Adrenal gland (tissue), 5 donors: ENCODE measurements at regions not wholly inside any gene's neighbourhood (a gene's known extent, or its start where the extent isn't known, plus 50 kb on each side); places are given as distances from the start of the nearest gene placed in this dataset.

ENCODE experiments used
- POLR2A ChIP-seq, 2 donors: fragments of 450-650 bp; IDR thresholded peaks; one replicate each; pipeline ENCODE4 v1.6.1; 2017; ENCODE audit warnings: antibody characterized with exemption in 2 of 2, mild to moderate bottlenecking in 2 of 2, moderate library complexity in 1 of 2
- TF ChIP-seq, protein P1 (sequence below), 6 experiments: fragments of 450-650 bp in 4 of 6; fragments of 200-600 bp in 2 of 6; sonication (generic) in 1 of 6; IDR thresholded peaks; 1 replicate in 5 of 6; 2 replicates in 1 of 6; pipeline versions ENCODE4 v1.5.1 to v1.8.0; 2016 to 2021; ENCODE audit warnings: antibody characterized with exemption in 6 of 6, mild to moderate bottlenecking in 2 of 6, moderate library complexity in 1 of 6
- donor health status: DM: no; HTN: no; CAD: no.

DNA sequence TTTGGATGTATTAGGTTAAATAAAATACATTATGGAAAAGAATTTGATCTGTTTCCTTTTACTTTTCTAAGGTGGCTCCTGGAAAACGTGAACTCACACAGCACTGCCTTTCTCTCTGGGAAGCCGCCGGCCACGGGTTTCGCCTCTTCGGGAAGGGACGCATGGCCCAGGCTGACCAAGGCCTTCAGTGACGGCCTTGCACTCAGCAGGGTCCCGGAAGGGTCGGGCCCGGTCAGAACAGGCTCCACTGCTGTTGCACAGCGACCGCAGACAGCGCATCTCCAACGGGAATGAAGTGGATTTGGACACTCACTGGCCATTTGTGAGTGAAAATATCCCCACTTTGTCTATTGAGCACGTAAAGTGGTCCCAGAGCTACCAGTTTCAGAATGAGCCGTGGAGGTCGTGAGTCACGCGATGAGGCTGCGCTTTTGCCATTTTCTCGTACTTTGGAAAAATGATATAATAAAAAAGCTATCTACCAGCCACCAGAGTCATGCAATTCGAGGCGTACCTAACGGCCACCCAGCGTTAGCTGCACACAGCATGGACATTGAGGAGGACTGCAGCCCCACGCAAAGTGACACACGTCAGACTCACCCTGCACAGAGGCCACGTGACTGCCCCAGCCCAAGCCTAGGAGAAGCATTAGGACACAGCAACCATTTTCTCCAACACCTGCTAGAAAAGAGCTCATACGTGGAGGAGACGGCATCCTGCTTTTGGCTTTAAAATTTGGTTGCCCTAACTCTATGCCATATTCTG lies 244.3 kb downstream of the TTLL2 start:
- TF ChIP-seq, protein P1, sequence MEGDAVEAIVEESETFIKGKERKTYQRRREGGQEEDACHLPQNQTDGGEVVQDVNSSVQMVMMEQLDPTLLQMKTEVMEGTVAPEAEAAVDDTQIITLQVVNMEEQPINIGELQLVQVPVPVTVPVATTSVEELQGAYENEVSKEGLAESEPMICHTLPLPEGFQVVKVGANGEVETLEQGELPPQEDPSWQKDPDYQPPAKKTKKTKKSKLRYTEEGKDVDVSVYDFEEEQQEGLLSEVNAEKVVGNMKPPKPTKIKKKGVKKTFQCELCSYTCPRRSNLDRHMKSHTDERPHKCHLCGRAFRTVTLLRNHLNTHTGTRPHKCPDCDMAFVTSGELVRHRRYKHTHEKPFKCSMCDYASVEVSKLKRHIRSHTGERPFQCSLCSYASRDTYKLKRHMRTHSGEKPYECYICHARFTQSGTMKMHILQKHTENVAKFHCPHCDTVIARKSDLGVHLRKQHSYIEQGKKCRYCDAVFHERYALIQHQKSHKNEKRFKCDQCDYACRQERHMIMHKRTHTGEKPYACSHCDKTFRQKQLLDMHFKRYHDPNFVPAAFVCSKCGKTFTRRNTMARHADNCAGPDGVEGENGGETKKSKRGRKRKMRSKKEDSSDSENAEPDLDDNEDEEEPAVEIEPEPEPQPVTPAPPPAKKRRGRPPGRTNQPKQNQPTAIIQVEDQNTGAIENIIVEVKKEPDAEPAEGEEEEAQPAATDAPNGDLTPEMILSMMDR (IDR thresholded peaks at IDR 0.05), result no peak
- TF ChIP-seq POLR2A (IDR thresholded peaks at IDR 0.05), result no peak
